ENCODE measurements at regions not wholly inside any gene's neighbourhood (a gene's known extent, or its start where the extent isn't known, plus 50 kb on each side); places are given as distances from the start of the nearest gene placed in this dataset.
"Not testable (repeated sequence)": the region's sequence is repeated elsewhere in the genome, so short reads cannot be mapped to it uniquely, and the experiment has no call there.

GRCh38 chr21:16132453-16132852, 402.7 kb downstream of the USP25 start:
- no CpG with 5 or more reads among the region's 8 CpGs for WGBS, 2 donors (ENCODE audit: extremely low coverage in 2 of 2, insufficient read length in 2 of 2, insufficient replicate concordance in 1 of 2)
- H3K4me1 ChIP-seq (ENCODE audit: control insufficient read depth in 2 of 2, insufficient read depth in 1 of 2, low read depth in 1 of 2, low read length in 2 of 2); DNase-seq (ENCODE audit: low spot score): not testable (repeated sequence)

GRCh38 chr21:16133248-16133647, 403.5 kb downstream of the USP25 start:
- no peak overlapping the region for H2BK15ac ChIP-seq (ENCODE audit: low read length)
- no peak overlapping the region for H3K4ac ChIP-seq (ENCODE audit: low read length)
- H3K4me3 ChIP-seq (ENCODE audit: low read length in 2 of 2), result no peak overlapping the region
- H2AK5ac ChIP-seq (ENCODE audit: low read depth, low read length), result peak overlapping the region; percentile 35
- no peaks in the 10 kb centered on the region for H3K79me1 ChIP-seq (ENCODE audit: low read depth, low read length)
- peaks cover 2 to 4% of the 10 kb centered on the region in 2 donors for H3K4me1 ChIP-seq (ENCODE audit: control insufficient read depth in 2 of 2, insufficient read depth in 1 of 2, low read depth in 1 of 2, low read length in 2 of 2)
- no peak overlapping the region for H2BK12ac ChIP-seq (ENCODE audit: low read length)
- H4K8ac ChIP-seq (ENCODE audit: low read depth, low read length), result no peak overlapping the region
- H3K9me3 ChIP-seq (replicated peaks in 1 of 2; ENCODE audit: control insufficient read depth in 2 of 2, insufficient read depth in 1 of 2, low read depth in 1 of 2, low read length in 2 of 2), result no peaks in the 10 kb centered on the region
- no peak overlapping the region for H4K91ac ChIP-seq (ENCODE audit: low read depth, low read length, poor library complexity)
- no peak overlapping the region for H3K27ac ChIP-seq (replicated peaks; ENCODE audit: low read length)
- no peak overlapping the region for H2BK120ac ChIP-seq (ENCODE audit: low read depth, low read length)
- H3K18ac ChIP-seq (ENCODE audit: low read length), result peak overlapping the region; percentile 44
- no peaks in the 10 kb centered on the region for H3K27me3 ChIP-seq (ENCODE audit: control insufficient read depth in 3 of 3, insufficient read depth in 3 of 3, low read depth in 1 of 3, low read length in 3 of 3)
- no peak for DNase-seq (ENCODE audit: low spot score)
- H3K36me3 ChIP-seq (replicated peaks in 1 of 2; ENCODE audit: control insufficient read depth in 2 of 2, insufficient read depth in 2 of 2, low read length in 2 of 2), result no peaks in the 10 kb centered on the region
- H2BK5ac ChIP-seq (ENCODE audit: low read length), result no peak overlapping the region
- no peak overlapping the region for H3K4me2 ChIP-seq (ENCODE audit: insufficient read depth, low read length, poor library complexity, severe bottlenecking)
- peak overlapping the region; percentile 23 for H2AFZ ChIP-seq (ENCODE audit: low read length)
- no peak overlapping the region for H3K9ac ChIP-seq (ENCODE audit: low read depth, low read length, poor library complexity)
- no peak overlapping the region for H3K23ac ChIP-seq (ENCODE audit: low read depth, low read length, poor library complexity)
- peak overlapping the region; percentile 63 for H3K14ac ChIP-seq (ENCODE audit: low read length)
- no CpG with 5 or more reads among the region's 11 CpGs for WGBS, 2 donors (ENCODE audit: extremely low coverage in 2 of 2, insufficient read length in 2 of 2, insufficient replicate concordance in 1 of 2)

More at GRCh38 chr21:16132453-16132852, 402.7 kb downstream of the USP25 start:
- not testable (repeated sequence) for H2BK5ac ChIP-seq (ENCODE audit: low read length); H3K14ac ChIP-seq (ENCODE audit: low read length); H2BK12ac ChIP-seq (ENCODE audit: low read length); H3K79me1 ChIP-seq (ENCODE audit: low read depth, low read length); H2BK120ac ChIP-seq (ENCODE audit: low read depth, low read length); H3K18ac ChIP-seq (ENCODE audit: low read length); H3K36me3 ChIP-seq (replicated peaks in 1 of 2; ENCODE audit: control insufficient read depth in 2 of 2, insufficient read depth in 2 of 2, low read length in 2 of 2); H4K91ac ChIP-seq (ENCODE audit: low read depth, low read length, poor library complexity); H3K27ac ChIP-seq (replicated peaks; ENCODE audit: low read length); H3K9ac ChIP-seq (ENCODE audit: low read depth, low read length, poor library complexity); H2AK5ac ChIP-seq (ENCODE audit: low read depth, low read length); H4K8ac ChIP-seq (ENCODE audit: low read depth, low read length); H3K27me3 ChIP-seq (ENCODE audit: control insufficient read depth in 3 of 3, insufficient read depth in 3 of 3, low read depth in 1 of 3, low read length in 3 of 3); H3K9me3 ChIP-seq (replicated peaks in 1 of 2; ENCODE audit: control insufficient read depth in 2 of 2, insufficient read depth in 1 of 2, low read depth in 1 of 2, low read length in 2 of 2); H2AFZ ChIP-seq (ENCODE audit: low read length); H3K4me2 ChIP-seq (ENCODE audit: insufficient read depth, low read length, poor library complexity, severe bottlenecking); H3K23ac ChIP-seq (ENCODE audit: low read depth, low read length, poor library complexity); H3K4ac ChIP-seq (ENCODE audit: low read length); H2BK15ac ChIP-seq (ENCODE audit: low read length); H3K4me3 ChIP-seq (ENCODE audit: low read length in 2 of 2)

- H2AK5ac ChIP-seq (ENCODE audit: low read depth, low read length), result no peak overlapping the region
- H3K9ac ChIP-seq (ENCODE audit: low read depth, low read length, poor library complexity), result no peak overlapping the region
- H3K27me3 ChIP-seq (ENCODE audit: control insufficient read depth in 3 of 3, insufficient read depth in 3 of 3, low read depth in 1 of 3, low read length in 3 of 3), result no peaks in the 10 kb centered on the region
- no peak overlapping the region for H3K23ac ChIP-seq (ENCODE audit: low read depth, low read length, poor library complexity)
- no CpG with 5 or more reads among the region's 5 CpGs for WGBS, 2 donors (ENCODE audit: extremely low coverage in 2 of 2, insufficient read length in 2 of 2, insufficient replicate concordance in 1 of 2)
- no peak overlapping the region for H3K4me2 ChIP-seq (ENCODE audit: insufficient read depth, low read length, poor library complexity, severe bottlenecking)
- peak overlapping the region; percentile 65 for H2AFZ ChIP-seq (ENCODE audit: low read length)
- H4K91ac ChIP-seq (ENCODE audit: low read depth, low read length, poor library complexity), result no peak overlapping the region
- no peaks in the 10 kb centered on the region for H3K79me1 ChIP-seq (ENCODE audit: low read depth, low read length)
- H2BK12ac ChIP-seq (ENCODE audit: low read length), result no peak overlapping the region
- H3K4me3 ChIP-seq (ENCODE audit: low read length in 2 of 2), result no peak overlapping the region
- no peak overlapping the region for H2BK5ac ChIP-seq (ENCODE audit: low read length)
- no peak overlapping the region for H4K8ac ChIP-seq (ENCODE audit: low read depth, low read length)
- H3K27ac ChIP-seq (replicated peaks; ENCODE audit: low read length), result no peak overlapping the region
- no peak overlapping the region for H3K4ac ChIP-seq (ENCODE audit: low read length)
- H2BK120ac ChIP-seq (ENCODE audit: low read depth, low read length), result no peak overlapping the region
- H3K4me1 ChIP-seq (ENCODE audit: control insufficient read depth in 2 of 2, insufficient read depth in 1 of 2, low read depth in 1 of 2, low read length in 2 of 2), result peaks cover 2 to 4% of the 10 kb centered on the region in 2 donors
- no peak overlapping the region for H3K18ac ChIP-seq (ENCODE audit: low read length)
- H3K9me3 ChIP-seq (replicated peaks in 1 of 2; ENCODE audit: control insufficient read depth in 2 of 2, insufficient read depth in 1 of 2, low read depth in 1 of 2, low read length in 2 of 2), result no peaks in the 10 kb centered on the region
- H2BK15ac ChIP-seq (ENCODE audit: low read length), result no peak overlapping the region
- no peak for DNase-seq (ENCODE audit: low spot score)
- H3K14ac ChIP-seq (ENCODE audit: low read length), result no peak overlapping the region
- H3K36me3 ChIP-seq (replicated peaks in 1 of 2; ENCODE audit: control insufficient read depth in 2 of 2, insufficient read depth in 2 of 2, low read length in 2 of 2), result no peaks in the 10 kb centered on the region
Measured at GRCh38 chr21:16134134-16134533, 404.4 kb downstream of the USP25 start.

- no peak overlapping the region for H3K4me2 ChIP-seq (ENCODE audit: insufficient read depth, low read length, poor library complexity, severe bottlenecking)
- no peak overlapping the region for H3K27ac ChIP-seq (replicated peaks; ENCODE audit: low read length)
- no peak overlapping the region for H3K23ac ChIP-seq (ENCODE audit: low read depth, low read length, poor library complexity)
- no peak for DNase-seq (ENCODE audit: low spot score)
- no peaks in the 10 kb centered on the region for H3K9me3 ChIP-seq (replicated peaks in 1 of 2; ENCODE audit: control insufficient read depth in 2 of 2, insufficient read depth in 1 of 2, low read depth in 1 of 2, low read length in 2 of 2)
- no peak overlapping the region for H2BK12ac ChIP-seq (ENCODE audit: low read length)
- H3K27me3 ChIP-seq (ENCODE audit: control insufficient read depth in 3 of 3, insufficient read depth in 3 of 3, low read depth in 1 of 3, low read length in 3 of 3), result no peaks in the 10 kb centered on the region
- H3K18ac ChIP-seq (ENCODE audit: low read length), result no peak overlapping the region
- WGBS, 2 donors (ENCODE audit: extremely low coverage in 2 of 2, insufficient read length in 2 of 2, insufficient replicate concordance in 1 of 2), result no CpG with 5 or more reads among the region's 1 CpG
- no peak overlapping the region for H3K4ac ChIP-seq (ENCODE audit: low read length)
- H3K14ac ChIP-seq (ENCODE audit: low read length), result no peak overlapping the region
- H4K91ac ChIP-seq (ENCODE audit: low read depth, low read length, poor library complexity), result no peak overlapping the region
- H4K8ac ChIP-seq (ENCODE audit: low read depth, low read length), result no peak overlapping the region
- H2AFZ ChIP-seq (ENCODE audit: low read length), result no peak overlapping the region
- H3K4me1 ChIP-seq (ENCODE audit: control insufficient read depth in 2 of 2, insufficient read depth in 1 of 2, low read depth in 1 of 2, low read length in 2 of 2), result peaks cover 2 to 4% of the 10 kb centered on the region in 2 donors
- no peak overlapping the region for H2AK5ac ChIP-seq (ENCODE audit: low read depth, low read length)
- H2BK15ac ChIP-seq (ENCODE audit: low read length), result no peak overlapping the region
- no peaks in the 10 kb centered on the region for H3K36me3 ChIP-seq (replicated peaks in 1 of 2; ENCODE audit: control insufficient read depth in 2 of 2, insufficient read depth in 2 of 2, low read length in 2 of 2)
- no peak overlapping the region for H2BK5ac ChIP-seq (ENCODE audit: low read length)
- H2BK120ac ChIP-seq (ENCODE audit: low read depth, low read length), result no peak overlapping the region
- H3K9ac ChIP-seq (ENCODE audit: low read depth, low read length, poor library complexity), result no peak overlapping the region
- no peak overlapping the region for H3K4me3 ChIP-seq (ENCODE audit: low read length in 2 of 2)
- no peaks in the 10 kb centered on the region for H3K79me1 ChIP-seq (ENCODE audit: low read depth, low read length)
Measured at GRCh38 chr21:16137106-16137505, 407.3 kb downstream of the USP25 start.

All from neuronal stem cell (in vitro differentiated cells).